ENCODE measurements at regions not wholly inside any gene's neighbourhood (a gene's known extent, or its start where the extent isn't known, plus 50 kb on each side); places are given as distances from the start of the nearest gene placed in this dataset.

DNA sequence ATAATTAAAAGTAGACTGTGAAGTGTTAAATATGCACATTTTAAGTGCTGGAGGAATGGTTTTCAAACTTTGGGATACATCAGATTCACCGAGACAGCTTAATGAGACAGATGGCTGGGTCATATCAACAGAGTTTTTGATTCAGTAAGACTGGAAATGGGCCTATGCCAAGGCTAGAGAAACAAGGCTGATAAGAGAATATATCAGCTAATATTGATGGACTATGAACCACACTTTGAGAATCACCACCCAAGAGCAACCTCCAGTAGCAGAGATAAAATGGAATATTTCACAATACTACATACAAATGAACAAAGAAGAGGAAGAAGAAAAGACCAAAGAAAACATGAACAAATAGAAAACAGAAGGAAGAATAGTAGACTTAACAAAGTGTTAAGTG lies 450.2 kb upstream of the KLHL29 start:
- no peak for TF ChIP-seq TAF1 (IDR thresholded peaks at IDR 0.05; ENCODE audit: borderline replicate concordance, insufficient read depth, low read length)
- no peak for TF ChIP-seq FOXP2 (optimal IDR thresholded peaks at IDR 0.05; ENCODE audit: borderline replicate concordance, extremely low read depth, extremely low read length, insufficient read depth)
- no peak for TF ChIP-seq SIN3A (IDR thresholded peaks at IDR 0.05; ENCODE audit: borderline replicate concordance, insufficient read depth, low read length)
- TF ChIP-seq, protein P1, sequence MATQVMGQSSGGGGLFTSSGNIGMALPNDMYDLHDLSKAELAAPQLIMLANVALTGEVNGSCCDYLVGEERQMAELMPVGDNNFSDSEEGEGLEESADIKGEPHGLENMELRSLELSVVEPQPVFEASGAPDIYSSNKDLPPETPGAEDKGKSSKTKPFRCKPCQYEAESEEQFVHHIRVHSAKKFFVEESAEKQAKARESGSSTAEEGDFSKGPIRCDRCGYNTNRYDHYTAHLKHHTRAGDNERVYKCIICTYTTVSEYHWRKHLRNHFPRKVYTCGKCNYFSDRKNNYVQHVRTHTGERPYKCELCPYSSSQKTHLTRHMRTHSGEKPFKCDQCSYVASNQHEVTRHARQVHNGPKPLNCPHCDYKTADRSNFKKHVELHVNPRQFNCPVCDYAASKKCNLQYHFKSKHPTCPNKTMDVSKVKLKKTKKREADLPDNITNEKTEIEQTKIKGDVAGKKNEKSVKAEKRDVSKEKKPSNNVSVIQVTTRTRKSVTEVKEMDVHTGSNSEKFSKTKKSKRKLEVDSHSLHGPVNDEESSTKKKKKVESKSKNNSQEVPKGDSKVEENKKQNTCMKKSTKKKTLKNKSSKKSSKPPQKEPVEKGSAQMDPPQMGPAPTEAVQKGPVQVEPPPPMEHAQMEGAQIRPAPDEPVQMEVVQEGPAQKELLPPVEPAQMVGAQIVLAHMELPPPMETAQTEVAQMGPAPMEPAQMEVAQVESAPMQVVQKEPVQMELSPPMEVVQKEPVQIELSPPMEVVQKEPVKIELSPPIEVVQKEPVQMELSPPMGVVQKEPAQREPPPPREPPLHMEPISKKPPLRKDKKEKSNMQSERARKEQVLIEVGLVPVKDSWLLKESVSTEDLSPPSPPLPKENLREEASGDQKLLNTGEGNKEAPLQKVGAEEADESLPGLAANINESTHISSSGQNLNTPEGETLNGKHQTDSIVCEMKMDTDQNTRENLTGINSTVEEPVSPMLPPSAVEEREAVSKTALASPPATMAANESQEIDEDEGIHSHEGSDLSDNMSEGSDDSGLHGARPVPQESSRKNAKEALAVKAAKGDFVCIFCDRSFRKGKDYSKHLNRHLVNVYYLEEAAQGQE (IDR thresholded peaks at IDR 0.05; ENCODE audit: insufficient read depth in 1 of 2, low read depth in 2 of 2, low read length in 2 of 2), result no peak
- TF ChIP-seq POLR2AphosphoS5 (IDR thresholded peaks at IDR 0.05; ENCODE audit: low read depth, low read length), result no peak

- no peak for TF ChIP-seq FOXP2 (optimal IDR thresholded peaks at IDR 0.05; ENCODE audit: borderline replicate concordance, extremely low read depth, extremely low read length, insufficient read depth)
- TF ChIP-seq SIN3A (IDR thresholded peaks at IDR 0.05; ENCODE audit: borderline replicate concordance, insufficient read depth, low read length), result no peak
- TF ChIP-seq, protein P1 (IDR thresholded peaks at IDR 0.05; ENCODE audit: insufficient read depth in 1 of 2, low read depth in 2 of 2, low read length in 2 of 2), result no peak
Measured at GRCh38 chr2:22942441-22942840, 442.5 kb upstream of the KLHL29 start.

DNA sequence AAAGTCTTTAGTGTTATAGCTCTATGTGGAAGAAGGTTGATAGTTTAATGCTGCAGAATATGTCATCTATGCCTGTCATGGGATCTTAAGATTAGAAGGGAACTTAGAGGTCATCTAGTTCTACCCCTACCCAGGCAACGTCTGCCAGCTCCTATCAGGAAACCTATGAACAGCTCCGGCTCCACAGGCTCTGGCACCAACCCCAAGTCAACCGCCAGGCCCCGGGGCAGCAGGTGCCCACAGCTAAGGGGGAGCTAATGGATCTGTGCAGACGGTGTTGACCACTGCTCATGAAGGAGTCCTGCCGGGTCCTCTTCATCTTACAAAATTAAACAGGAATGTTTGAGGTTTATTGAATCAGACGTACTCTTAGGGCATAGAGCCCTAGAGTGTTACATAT lies 440.8 kb upstream of the KLHL29 start:
- TF ChIP-seq POLR2AphosphoS5 (IDR thresholded peaks at IDR 0.05; ENCODE audit: low read depth, low read length), result no peak
- TF ChIP-seq, protein P1 (IDR thresholded peaks at IDR 0.05; ENCODE audit: insufficient read depth in 1 of 2, low read depth in 2 of 2, low read length in 2 of 2), result no peak
- no peak for TF ChIP-seq SIN3A (IDR thresholded peaks at IDR 0.05; ENCODE audit: borderline replicate concordance, insufficient read depth, low read length)

DNA sequence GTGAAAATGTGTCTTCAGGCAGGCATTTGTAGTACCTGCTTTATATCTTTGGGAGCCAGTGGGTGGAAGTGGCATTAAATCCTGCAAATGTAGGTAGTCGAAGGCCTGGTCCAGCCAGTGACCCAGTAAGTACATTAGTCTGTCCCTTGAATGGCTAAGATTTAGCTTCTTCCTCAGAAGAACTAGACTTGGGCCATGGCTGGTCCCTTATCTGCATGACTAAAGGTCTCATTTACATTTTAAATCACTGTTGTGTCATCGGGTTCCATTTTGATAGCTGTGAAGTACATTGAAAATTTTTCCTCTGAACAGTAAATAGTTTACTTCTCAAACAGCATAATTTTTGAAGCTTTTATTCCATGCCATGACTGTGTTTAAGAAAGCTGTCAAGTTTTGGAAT lies 438.4 kb upstream of the KLHL29 start:
- TF ChIP-seq TAF1 (IDR thresholded peaks at IDR 0.05; ENCODE audit: borderline replicate concordance, insufficient read depth, low read length), result no peak
- TF ChIP-seq FOXP2 (optimal IDR thresholded peaks at IDR 0.05; ENCODE audit: borderline replicate concordance, extremely low read depth, extremely low read length, insufficient read depth), result no peak
- no peak for TF ChIP-seq SIN3A (IDR thresholded peaks at IDR 0.05; ENCODE audit: borderline replicate concordance, insufficient read depth, low read length)
- TF ChIP-seq POLR2AphosphoS5 (IDR thresholded peaks at IDR 0.05; ENCODE audit: low read depth, low read length), result no peak
- TF ChIP-seq, protein P1 (IDR thresholded peaks at IDR 0.05; ENCODE audit: insufficient read depth in 1 of 2, low read depth in 2 of 2, low read length in 2 of 2), result no peak

- TF ChIP-seq SIN3A (IDR thresholded peaks at IDR 0.05; ENCODE audit: borderline replicate concordance, insufficient read depth, low read length) (no peak), FOXP2 (optimal IDR thresholded peaks at IDR 0.05; ENCODE audit: borderline replicate concordance, extremely low read depth, extremely low read length, insufficient read depth) (no peak), POLR2AphosphoS5 (IDR thresholded peaks at IDR 0.05; ENCODE audit: low read depth, low read length) (no peak), TAF1 (IDR thresholded peaks at IDR 0.05; ENCODE audit: borderline replicate concordance, insufficient read depth, low read length) (no peak)
- TF ChIP-seq, protein P1 (IDR thresholded peaks at IDR 0.05; ENCODE audit: insufficient read depth in 1 of 2, low read depth in 2 of 2, low read length in 2 of 2), result no peak
Measured at GRCh38 chr2:22947741-22948140, 437.2 kb upstream of the KLHL29 start.

All from PFSK-1 (cell line).